Motor neuron (in vitro differentiated cells): ENCODE measurements at regions not wholly inside any gene's neighbourhood (a gene's known extent, or its start where the extent isn't known, plus 50 kb on each side); places are given as distances from the start of the nearest gene placed in this dataset.

Source experiments
- ATAC-seq, 8 experiments: fragments of 200-7000 bp; cut with Tn5 transposase; replicated peaks in 6 of 8; 2 replicates each; pipeline ENCODE4 v1.8.0; 2021; ENCODE audit warnings: mild to moderate bottlenecking in 8 of 8, moderate library complexity in 8 of 8
- H3K27ac ChIP-seq, 2 donors: fragments of 250-450 bp; sonication (Bioruptor Pico); 2 replicates each; pipeline ENCODE4 v1.9.0; 2021; ENCODE audit warnings: antibody characterized with exemption in 2 of 2, mild to moderate bottlenecking in 2 of 2, moderate library complexity in 1 of 2
- H3K4me1 ChIP-seq, 2 donors: fragments of 250-450 bp; sonication (Bioruptor Pico); replicated peaks in 1 of 2; 2 replicates each; pipeline ENCODE4 v1.6.1; 2021; ENCODE audit warnings: antibody characterized with exemption in 2 of 2, mild to moderate bottlenecking in 2 of 2, moderate library complexity in 1 of 2
- H3K4me3 ChIP-seq, 5 donors: fragments of 250-450 bp; sonication (Bioruptor Pico); 2 replicates each; pipeline ENCODE4 v1.9.0; 2021; ENCODE audit warnings: antibody characterized with exemption in 5 of 5, mild to moderate bottlenecking in 5 of 5, moderate library complexity in 4 of 5
- WGBS, 10 experiments: fragments of 450-650 bp; shearing (Covaris generic); methylation state at CpG; one replicate each; pipeline ENCODE4 v1.0.0; 2022; 5-methylcytosine and 5-hydroxymethylcytosine counted together
- in situ Hi-C, 9 experiments: fragments of 400-800 bp; cut with MboI; loops; one replicate each; pipeline ENCODE4 v1.15.0; 2021; ENCODE audit warnings: low sequenced_read_pairs in 9 of 9, low pct_unique_long_range_greater_than_20kb in 2 of 9; ENCODE audit not compliant: unreplicated experiment in 9 of 9

- peaks cover 0 to 5% of the 10 kb centered on the region in 2 donors for H3K4me1 ChIP-seq
- no peak for ATAC-seq
- H3K27ac ChIP-seq: no peak overlapping the region
- 10 to 100% (median 52%) methylated on average over 2 to 5 of the region's 11 CpGs; no CpG with 5 or more reads in 2 of the 10 experiments for WGBS, 10 experiments
- H3K4me3 ChIP-seq: no peak overlapping the region
- in situ Hi-C loops: no loop called here
Observed at GRCh38 chr11:69931994-69932910, 113.0 kb upstream of the FGF3 start.

DNA sequence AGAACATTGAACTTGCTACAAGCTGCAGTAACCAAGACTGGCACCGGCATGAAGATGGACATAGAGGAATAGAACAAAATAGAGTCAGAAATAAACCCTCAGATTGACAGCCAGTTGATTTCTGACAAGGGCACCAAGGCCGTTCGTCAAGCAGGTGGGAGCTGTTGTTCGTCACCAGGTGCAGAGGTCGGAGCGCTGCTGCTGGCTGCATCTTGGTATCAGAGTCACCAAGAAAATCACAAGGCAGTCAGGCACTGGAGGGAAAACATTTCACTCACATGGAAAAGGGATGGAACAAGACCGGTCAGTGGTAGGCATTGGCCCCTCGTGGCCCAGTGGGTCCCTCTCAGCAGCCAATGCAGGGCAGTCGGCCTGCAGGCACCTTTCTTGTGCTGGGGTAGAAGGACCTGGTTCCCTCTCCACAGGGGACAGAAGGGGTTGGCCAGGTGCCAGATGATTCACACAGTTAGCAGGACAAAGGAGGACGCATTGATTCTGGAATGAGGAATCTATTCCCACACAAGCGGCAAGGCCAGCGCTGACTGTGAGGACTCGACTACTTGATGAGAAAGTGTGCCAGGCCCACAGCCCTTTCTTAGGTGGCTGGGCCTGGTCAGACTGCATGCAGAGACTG is 115.8 kb upstream of the FGF3 start:
- Histone ChIP-seq H3K4me3 (no peak overlapping the region), H3K4me1 (peaks cover 5 to 11% of the 10 kb centered on the region in 2 donors), H3K27ac (no peak overlapping the region)
- ATAC-seq: peak in 5 of 8 experiments; percentile 56 to 77 (median 67)
- in situ Hi-C loops: no loop called here
- WGBS, 10 experiments: 53 to 100% (median 79%) methylated on average over 1 to 10 of the region's 13 CpGs; no CpG with 5 or more reads in 2 of the 10 experiments

DNA sequence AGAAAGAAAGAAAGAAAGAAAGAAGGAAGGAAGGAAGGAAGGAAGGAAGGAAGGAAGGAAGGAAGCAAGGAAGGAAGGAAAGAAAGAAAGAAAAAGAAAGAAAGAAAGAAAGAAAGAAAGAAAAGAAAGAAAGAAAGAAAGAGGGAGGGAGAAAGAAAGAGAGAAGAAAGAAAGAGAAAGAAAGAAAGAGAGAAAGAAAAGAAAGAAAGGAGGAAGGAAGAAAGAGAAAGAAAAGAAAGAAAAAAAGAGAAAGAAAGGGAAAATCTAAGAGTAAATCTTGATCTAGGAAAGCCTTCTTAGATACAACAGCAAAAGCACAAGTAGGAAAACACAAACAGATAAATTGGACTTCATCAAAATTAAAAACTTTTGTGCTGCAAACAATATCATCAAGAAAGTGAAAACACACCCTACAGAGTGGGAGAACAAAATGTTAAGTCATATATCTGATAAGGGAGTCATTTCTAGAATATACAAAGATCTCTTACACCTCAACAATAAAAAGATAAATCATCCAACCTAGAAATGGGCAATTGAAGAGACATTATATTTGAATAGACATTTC is 116.8 kb upstream of the FGF3 start:
- Histone ChIP-seq H3K4me1 (peaks cover 5 to 15% of the 10 kb centered on the region in 2 donors), H3K4me3 (no peak overlapping the region), H3K27ac (no peak overlapping the region)
- no peak for ATAC-seq
- in situ Hi-C loops: no loop called here

GRCh38 chr11:69936771-69937170 is 117.6 kb upstream of the FGF3 start:
- H3K27ac ChIP-seq: no peak overlapping the region
- H3K4me1 ChIP-seq: peaks cover 5 to 15% of the 10 kb centered on the region in 2 donors
- ATAC-seq: no peak
- in situ Hi-C loops: no loop called here
- no peak overlapping the region for H3K4me3 ChIP-seq
- WGBS, 10 experiments: 35 to 100% (median 83%) methylated on average over 1 to 2 of the region's 2 CpGs

DNA sequence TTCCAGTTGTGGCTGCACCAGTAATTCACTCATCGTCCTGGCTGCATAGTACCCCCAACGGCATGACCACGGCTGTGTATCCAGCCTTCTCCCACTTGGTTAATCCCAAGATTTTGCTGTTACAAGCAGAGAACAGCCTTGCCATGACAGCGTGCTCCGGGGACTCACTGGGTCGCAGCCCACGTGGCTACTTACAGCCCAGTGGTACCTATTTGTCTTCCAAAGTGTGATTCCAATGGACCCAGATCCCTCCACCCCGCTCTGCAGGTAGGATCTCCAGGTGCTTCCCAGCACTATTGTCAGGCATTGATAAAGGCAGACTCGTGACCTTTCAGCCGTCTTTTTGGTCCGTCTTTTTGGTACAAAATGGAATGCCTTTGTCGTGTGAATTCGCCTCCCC is 119.0 kb upstream of the FGF3 start:
- in situ Hi-C loops: no loop called here
- peaks cover 5 to 15% of the 10 kb centered on the region in 2 donors for H3K4me1 ChIP-seq
- no peak overlapping the region for H3K4me3 ChIP-seq
- WGBS, 10 experiments: 24 to 100% (median 87%) methylated on average over 2 to 8 of the region's 13 CpGs; no CpG with 5 or more reads in 2 of the 10 experiments
- ATAC-seq: no peak
- H3K27ac ChIP-seq: no peak overlapping the region

DNA sequence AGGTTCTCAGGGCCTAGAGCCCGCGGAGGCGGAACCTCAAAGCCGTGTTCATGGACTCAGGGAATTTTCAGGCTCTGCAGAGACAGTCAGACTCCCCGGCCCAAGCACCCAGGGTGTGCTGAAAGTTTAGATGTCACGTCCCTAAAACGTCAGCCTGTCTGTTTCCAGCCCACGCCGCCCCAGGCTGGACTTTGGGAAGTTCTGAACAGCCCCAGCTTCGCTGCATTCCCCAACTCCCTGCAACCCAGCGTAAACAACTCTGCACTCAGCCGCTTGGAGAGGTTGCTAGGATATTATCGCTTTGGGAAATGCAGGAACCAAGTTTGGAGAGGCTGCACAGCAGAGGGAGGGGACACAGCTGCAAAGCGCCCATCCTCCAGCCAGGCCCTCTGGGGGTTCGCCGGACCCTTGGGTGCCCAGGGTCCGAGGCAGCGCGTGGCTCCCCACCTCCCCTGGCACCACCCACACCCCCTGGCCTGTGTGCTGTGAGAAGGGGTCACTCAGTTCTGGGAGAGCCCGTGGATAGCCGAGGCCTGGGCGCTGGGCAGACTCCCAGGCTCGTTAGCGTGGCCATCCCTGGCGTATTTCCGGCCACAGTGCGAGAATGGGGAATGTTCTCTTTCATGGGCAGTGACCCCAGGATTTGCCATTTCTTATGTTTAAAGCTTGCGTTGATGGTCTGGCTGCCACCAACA is 120.5 kb upstream of the FGF3 start:
- ATAC-seq: peak in 7 of 8 experiments; percentile 48 to 89 (median 83)
- WGBS, 10 experiments: 14 to 91% (median 70%) methylated on average over 1 to 13 of the region's 28 CpGs; no CpG with 5 or more reads in 3 of the 10 experiments
- Histone ChIP-seq H3K4me3 (no peak overlapping the region), H3K27ac (peak overlapping the region in 1 of 2 donors; percentile 38), H3K4me1 (peaks cover 5 to 15% of the 10 kb centered on the region in 2 donors)
- in situ Hi-C loops: no loop called here

DNA sequence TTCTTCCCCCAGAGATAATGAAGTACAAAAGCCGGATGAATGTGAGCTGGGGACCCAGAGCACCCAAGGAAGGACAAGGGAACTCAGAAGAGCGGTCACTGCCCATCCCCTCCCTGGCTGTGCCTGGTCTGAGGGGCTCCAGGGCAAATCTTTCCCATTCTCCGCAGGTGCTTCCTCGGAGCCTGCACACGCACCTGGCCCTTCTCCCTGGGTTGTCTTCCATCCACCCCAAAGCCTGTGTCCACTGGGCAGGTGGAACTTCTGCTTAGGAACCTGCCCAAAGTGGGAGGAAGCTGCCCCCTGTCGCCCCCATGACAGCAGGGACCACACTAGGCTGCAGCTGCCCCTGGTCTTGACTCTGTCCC is 121.0 kb upstream of the FGF3 start:
- no peak for ATAC-seq
- Histone ChIP-seq H3K4me3 (no peak overlapping the region), H3K4me1 (peaks cover 5 to 15% of the 10 kb centered on the region in 2 donors), H3K27ac (no peak overlapping the region)
- in situ Hi-C loops: no loop called here
- 20 to 90% (median 63%) methylated on average over 1 to 4 of the region's 6 CpGs; no CpG with 5 or more reads in 5 of the 10 experiments for WGBS, 10 experiments

GRCh38 chr11:69941546-69942332 is 122.5 kb upstream of the FGF3 start:
- 80 to 100% (median 91%) methylated on average over 1 to 4 of the region's 15 CpGs; no CpG with 5 or more reads in 5 of the 10 experiments for WGBS, 10 experiments
- in situ Hi-C loops: no loop called here
- no peak for ATAC-seq
- Histone ChIP-seq H3K27ac (no peak overlapping the region), H3K4me3 (no peak overlapping the region), H3K4me1 (peaks cover 5 to 15% of the 10 kb centered on the region in 2 donors)

GRCh38 chr11:69942333-69942820 is 123.2 kb upstream of the FGF3 start:
- no peak overlapping the region for H3K27ac ChIP-seq
- in situ Hi-C loops: no loop called here
- no peak for ATAC-seq
- WGBS, 10 experiments: 55 to 76% methylated on average over 2 of the region's 9 CpGs; no CpG with 5 or more reads in 8 of the 10 experiments
- H3K4me1 ChIP-seq: peaks cover 5 to 15% of the 10 kb centered on the region in 2 donors
- H3K4me3 ChIP-seq: no peak overlapping the region

DNA sequence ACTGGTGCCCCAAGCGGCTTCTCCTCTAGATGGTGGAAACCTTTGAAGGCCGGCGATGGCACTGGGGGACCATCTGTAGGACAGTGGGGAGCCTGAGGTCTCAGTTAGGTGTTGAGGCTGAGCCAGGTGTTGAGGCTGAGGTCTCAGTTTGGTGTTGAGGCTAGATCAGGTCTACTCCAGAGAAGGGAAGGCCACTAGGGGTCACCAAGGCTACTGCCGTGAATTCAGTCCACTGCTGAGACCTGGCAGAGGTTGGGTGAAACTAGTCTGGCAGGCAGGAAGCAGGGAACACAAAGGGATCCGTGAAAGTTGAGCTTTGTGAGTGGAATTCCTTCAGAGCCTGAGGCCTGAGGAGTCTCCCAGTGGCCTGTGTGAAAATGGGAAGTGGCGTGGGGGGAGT is 123.8 kb upstream of the FGF3 start:
- Histone ChIP-seq H3K4me1 (peaks cover 5 to 15% of the 10 kb centered on the region in 2 donors), H3K27ac (no peak overlapping the region), H3K4me3 (no peak overlapping the region)
- peak in 3 of 8 experiments; percentile 20 to 50 (median 46) for ATAC-seq
- WGBS, 10 experiments: 50 to 100% (median 97%) methylated on average over 1 to 3 of the region's 6 CpGs; no CpG with 5 or more reads in 4 of the 10 experiments
- in situ Hi-C loops: no loop called here

GRCh38 chr11:69943506-69943905 is 124.3 kb upstream of the FGF3 start:
- H3K4me3 ChIP-seq: no peak overlapping the region
- WGBS, 10 experiments: 30 to 100% (median 87%) methylated on average over 1 to 6 of the region's 11 CpGs; no CpG with 5 or more reads in 7 of the 10 experiments
- in situ Hi-C loops: no loop called here
- no peak for ATAC-seq
- H3K4me1 ChIP-seq: peaks cover 5 to 17% of the 10 kb centered on the region in 2 donors
- H3K27ac ChIP-seq: no peak overlapping the region
